ENCODE measurements at regions not wholly inside any gene's neighbourhood (a gene's known extent, or its start where the extent isn't known, plus 50 kb on each side); places are given as distances from the start of the nearest gene placed in this dataset.

DNA sequence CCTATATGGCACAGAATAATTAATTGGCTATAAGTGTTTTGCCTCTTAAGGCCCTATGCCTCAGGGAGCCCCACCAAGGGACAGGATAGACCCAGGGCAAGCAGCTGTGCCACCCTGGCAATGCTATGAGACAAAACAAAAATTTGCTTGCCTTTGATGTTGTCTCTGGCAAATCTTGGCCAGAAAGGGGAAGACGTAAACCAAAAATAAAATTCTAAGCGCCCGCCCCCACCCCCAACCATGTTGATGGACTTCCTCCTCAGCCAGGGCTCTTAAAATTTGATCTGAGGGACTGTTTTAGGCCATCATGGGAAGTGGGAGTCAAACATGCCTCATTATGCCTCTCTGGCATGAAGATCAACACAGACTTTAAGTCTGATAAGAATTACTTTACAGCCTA is 130.5 kb upstream of the APOOL start:
- TF ChIP-seq TAF1 (conservative IDR thresholded peaks at IDR 0.05): no peak
- TF ChIP-seq, protein P1, sequence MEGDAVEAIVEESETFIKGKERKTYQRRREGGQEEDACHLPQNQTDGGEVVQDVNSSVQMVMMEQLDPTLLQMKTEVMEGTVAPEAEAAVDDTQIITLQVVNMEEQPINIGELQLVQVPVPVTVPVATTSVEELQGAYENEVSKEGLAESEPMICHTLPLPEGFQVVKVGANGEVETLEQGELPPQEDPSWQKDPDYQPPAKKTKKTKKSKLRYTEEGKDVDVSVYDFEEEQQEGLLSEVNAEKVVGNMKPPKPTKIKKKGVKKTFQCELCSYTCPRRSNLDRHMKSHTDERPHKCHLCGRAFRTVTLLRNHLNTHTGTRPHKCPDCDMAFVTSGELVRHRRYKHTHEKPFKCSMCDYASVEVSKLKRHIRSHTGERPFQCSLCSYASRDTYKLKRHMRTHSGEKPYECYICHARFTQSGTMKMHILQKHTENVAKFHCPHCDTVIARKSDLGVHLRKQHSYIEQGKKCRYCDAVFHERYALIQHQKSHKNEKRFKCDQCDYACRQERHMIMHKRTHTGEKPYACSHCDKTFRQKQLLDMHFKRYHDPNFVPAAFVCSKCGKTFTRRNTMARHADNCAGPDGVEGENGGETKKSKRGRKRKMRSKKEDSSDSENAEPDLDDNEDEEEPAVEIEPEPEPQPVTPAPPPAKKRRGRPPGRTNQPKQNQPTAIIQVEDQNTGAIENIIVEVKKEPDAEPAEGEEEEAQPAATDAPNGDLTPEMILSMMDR (IDR thresholded peaks at IDR 0.05; ENCODE audit: low read depth, low read length, missing input control): no peak
- TF ChIP-seq FOXA1 (IDR thresholded peaks at IDR 0.05): no peak
- TF ChIP-seq NR2F2 (IDR thresholded peaks at IDR 0.05): no peak
- TF ChIP-seq YY1 (IDR thresholded peaks at IDR 0.05): no peak
- TF ChIP-seq, protein P2, sequence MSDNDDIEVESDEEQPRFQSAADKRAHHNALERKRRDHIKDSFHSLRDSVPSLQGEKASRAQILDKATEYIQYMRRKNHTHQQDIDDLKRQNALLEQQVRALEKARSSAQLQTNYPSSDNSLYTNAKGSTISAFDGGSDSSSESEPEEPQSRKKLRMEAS (IDR thresholded peaks at IDR 0.05): no peak
- no peak for TF ChIP-seq REST (IDR thresholded peaks at IDR 0.05)
- TF ChIP-seq JUND (IDR thresholded peaks at IDR 0.05): no peak
- TF ChIP-seq EGR1 (IDR thresholded peaks at IDR 0.05; ENCODE audit: low read depth in 2 of 2): no peak
